BJ (cell line): ENCODE measurements at regions not wholly inside any gene's neighbourhood (a gene's known extent, or its start where the extent isn't known, plus 50 kb on each side); places are given as distances from the start of the nearest gene placed in this dataset.
"Not testable (repeated sequence)": the region's sequence is repeated elsewhere in the genome, so short reads cannot be mapped to it uniquely, and the experiment has no call there.

ENCODE experiments used
- CTCF ChIA-PET: fragments of 350-600 bp; formaldehyde crosslinking; extraction: SDS; loops from one replicate; lab custom pipeline; 2021; ENCODE audit warnings: antibody characterized with exemption, inconsistent platforms; lab: Yijun Ruan, JAX
- POLR2A ChIA-PET: fragments of 300-600 bp; sonication (Branson Sonifier 250); formaldehyde crosslinking; extraction: SDS; loops from one replicate; lab custom pipeline; 2021; ENCODE audit warnings: antibody characterized with exemption; lab: Charles Lee
- DNase-seq: peaks from one replicate; pipeline ENCODE4 v3.0.0-alpha.2; 2011; ENCODE audit warnings: low read depth
- H3K27me3 ChIP-seq: 2 replicates; pipeline ENCODE4 v1.6.0; 2011; ENCODE audit warnings: low read length; ENCODE audit not compliant: control insufficient read depth, insufficient read depth
- H3K36me3 ChIP-seq: 2 replicates; pipeline ENCODE4 v1.5.1; 2011; ENCODE audit warnings: low read length; ENCODE audit not compliant: control insufficient read depth, insufficient read depth
- H3K4me3 ChIP-seq: 2 replicates; pipeline ENCODE4 v1.5.1; 2011; ENCODE audit warnings: low read depth, mild to moderate bottlenecking, control low read depth, low read length
- TF ChIP-seq, protein P1 (sequence below): IDR thresholded peaks from 2 replicates; pipeline ENCODE4 v1.5.1; 2011; ENCODE audit warnings: low read depth, mild to moderate bottlenecking, control low read depth, inconsistent platforms, low read length, moderate library complexity; ENCODE audit not compliant: insufficient read depth

DNA sequence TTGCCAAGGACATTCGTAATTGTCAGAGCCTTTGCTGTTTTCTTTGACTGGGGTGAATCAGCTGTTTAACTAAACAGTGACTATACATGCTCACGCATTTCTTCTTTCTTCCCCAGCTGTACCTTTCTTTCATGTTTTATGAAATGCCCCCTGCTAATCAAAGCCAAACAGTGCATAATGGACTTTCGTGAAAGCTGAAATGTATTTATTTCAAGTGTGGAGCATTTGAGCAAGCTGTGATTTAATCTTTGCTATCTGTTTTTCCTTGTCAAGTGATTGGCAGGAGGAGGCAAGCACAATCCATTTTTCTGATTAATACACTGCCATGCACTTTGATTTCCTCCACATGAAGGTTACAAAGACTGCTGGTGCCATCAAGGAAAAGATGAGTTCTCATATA, 831.7 kb upstream of the SPRY2 start:
- Histone ChIP-seq H3K4me3 (no peak overlapping the region), H3K36me3 (no peaks in the 10 kb centered on the region), H3K27me3 (no peaks in the 10 kb centered on the region)
- ChIA-PET POLR2A (no interaction called here), CTCF (interaction anchor here (2.4 kb wide), 1 partner anchor 12 kb away, joined by 8 read pairs; no protein-coding TSS in a partner anchor)
- no peak for DNase-seq
- TF ChIP-seq, protein P1, sequence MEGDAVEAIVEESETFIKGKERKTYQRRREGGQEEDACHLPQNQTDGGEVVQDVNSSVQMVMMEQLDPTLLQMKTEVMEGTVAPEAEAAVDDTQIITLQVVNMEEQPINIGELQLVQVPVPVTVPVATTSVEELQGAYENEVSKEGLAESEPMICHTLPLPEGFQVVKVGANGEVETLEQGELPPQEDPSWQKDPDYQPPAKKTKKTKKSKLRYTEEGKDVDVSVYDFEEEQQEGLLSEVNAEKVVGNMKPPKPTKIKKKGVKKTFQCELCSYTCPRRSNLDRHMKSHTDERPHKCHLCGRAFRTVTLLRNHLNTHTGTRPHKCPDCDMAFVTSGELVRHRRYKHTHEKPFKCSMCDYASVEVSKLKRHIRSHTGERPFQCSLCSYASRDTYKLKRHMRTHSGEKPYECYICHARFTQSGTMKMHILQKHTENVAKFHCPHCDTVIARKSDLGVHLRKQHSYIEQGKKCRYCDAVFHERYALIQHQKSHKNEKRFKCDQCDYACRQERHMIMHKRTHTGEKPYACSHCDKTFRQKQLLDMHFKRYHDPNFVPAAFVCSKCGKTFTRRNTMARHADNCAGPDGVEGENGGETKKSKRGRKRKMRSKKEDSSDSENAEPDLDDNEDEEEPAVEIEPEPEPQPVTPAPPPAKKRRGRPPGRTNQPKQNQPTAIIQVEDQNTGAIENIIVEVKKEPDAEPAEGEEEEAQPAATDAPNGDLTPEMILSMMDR = no peak

DNA sequence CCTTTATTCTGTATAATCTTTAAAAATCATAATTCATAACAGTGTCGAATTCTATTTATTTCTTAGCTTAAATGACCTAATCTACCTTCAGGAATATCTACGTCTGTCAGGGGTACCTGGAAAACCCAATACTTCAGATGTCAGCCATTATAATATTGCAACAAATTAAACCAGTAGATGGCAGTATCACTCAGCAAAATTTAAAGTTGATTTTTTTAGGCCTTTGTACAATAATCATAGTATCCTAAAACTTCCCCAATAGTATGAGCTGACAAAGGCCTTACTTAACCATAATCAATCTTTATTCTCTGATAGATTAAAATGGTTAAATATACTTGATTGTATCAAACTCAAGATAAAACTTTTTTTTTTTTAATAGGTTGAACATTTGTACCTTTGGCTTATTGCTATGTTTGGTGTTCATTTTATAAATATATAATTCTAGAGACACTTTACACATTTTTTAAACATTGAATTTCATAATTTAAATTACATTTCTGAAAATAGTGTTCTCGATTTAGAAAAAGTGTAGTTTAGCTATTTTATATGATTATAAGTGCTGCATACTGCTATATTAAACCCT, 830.2 kb upstream of the SPRY2 start:
- Histone ChIP-seq H3K36me3 (no peaks in the 10 kb centered on the region), H3K27me3 (no peaks in the 10 kb centered on the region), H3K4me3 (no peak overlapping the region)
- CTCF ChIA-PET = interaction anchor here (0.7 to 2.4 kb wide), 2 partner anchors 10 to 1704 kb away, joined by 3 to 8 read pairs; no protein-coding TSS in a partner anchor
- DNase-seq = no peak
- POLR2A ChIA-PET = no interaction called here
- TF ChIP-seq, protein P1 = peak; percentile 38; the same call in 1 of the 2 replicates

DNA sequence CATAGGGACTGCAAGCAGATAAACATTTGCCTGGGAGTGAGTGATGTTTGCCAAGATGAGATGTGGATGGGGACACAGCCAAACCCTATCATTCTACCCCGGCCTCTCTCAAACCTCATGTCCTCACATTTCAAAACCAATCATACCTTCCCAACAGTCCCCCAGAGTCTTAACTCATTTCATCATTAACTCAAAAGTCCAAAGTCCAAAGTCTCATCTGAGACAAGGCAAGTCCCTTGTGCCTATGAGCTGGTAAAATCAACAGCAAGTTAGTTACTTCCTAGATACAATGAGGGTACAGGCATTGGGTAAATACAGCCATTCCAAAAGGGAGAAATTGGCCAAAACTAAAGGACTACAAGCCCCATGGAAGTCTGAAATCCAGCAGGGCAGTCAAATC, 822.9 kb upstream of the SPRY2 start:
- POLR2A ChIA-PET, DNase-seq, CTCF ChIA-PET, H3K27me3 ChIP-seq, H3K4me3 ChIP-seq, H3K36me3 ChIP-seq: not testable (repeated sequence)

DNA sequence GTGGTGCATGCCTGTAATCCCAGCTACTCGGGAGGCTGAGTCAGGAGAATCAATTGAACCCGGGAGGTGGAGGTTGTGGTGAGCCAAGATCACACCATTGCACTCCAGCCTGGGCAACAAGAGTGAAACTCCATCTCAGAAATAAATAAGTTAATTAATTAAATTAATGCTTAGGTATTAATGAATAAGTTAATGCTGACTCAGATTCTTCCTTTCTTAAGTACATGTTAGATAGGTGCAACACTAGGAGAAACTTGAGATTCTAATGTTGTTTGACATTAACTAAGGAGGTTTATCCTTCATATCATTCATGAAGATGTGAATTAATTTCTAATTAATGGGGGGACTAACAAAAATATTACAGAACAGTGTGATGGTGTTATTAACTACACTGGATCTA, 812.6 kb upstream of the SPRY2 start:
- H3K4me3 ChIP-seq = no peak overlapping the region
- no peaks in the 10 kb centered on the region for H3K36me3 ChIP-seq
- ChIA-PET POLR2A (no interaction called here), CTCF (no interaction called here)
- no peaks in the 10 kb centered on the region for H3K27me3 ChIP-seq
- TF ChIP-seq, protein P1 = no peak
- DNase-seq = no peak

DNA sequence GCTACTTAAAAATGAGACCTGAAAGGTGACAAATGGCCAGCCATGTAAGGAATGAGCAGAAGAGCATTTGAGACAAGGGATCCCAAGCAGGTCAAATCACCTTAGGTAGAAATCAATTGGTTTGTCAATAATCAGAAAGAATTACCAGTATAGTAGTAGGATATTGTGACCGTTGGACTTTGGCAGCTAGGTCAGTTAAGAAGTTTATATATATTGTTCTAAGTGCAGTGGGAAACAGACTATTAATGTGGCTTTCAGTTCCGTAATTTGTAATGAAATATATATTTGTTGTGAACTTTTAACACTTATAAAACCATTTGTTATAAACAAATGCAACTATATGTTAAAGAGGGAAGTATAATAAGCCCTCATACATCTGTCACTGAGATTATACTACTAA, 807.9 kb upstream of the SPRY2 start:
- no peak for DNase-seq
- POLR2A ChIA-PET = no interaction called here
- Histone ChIP-seq H3K36me3 (no peaks in the 10 kb centered on the region), H3K27me3 (no peaks in the 10 kb centered on the region), H3K4me3 (no peak overlapping the region)
- CTCF ChIA-PET = no interaction called here
- TF ChIP-seq, protein P1 = no peak

DNA sequence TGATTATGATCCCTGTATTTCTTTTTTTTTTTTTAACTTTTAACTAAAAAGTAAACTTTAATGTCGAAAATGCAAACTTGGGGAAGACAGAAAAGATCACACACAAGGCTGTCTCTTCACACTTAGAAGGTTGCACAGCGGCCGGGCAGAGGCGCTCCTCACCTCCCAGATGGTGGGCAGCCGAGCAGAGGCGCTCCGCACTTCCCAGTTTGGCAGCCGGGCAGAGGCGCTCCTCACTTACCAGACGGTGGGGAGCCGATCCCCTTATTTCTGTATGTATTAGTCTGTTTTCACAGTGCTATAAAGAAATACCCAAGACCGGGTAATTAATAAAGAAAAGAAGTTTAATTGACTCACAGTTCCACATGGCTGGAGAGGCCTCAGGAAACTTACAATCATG, 805.6 kb upstream of the SPRY2 start:
- H3K27me3 ChIP-seq, H3K4me3 ChIP-seq, CTCF ChIA-PET, DNase-seq, POLR2A ChIA-PET, H3K36me3 ChIP-seq: not testable (repeated sequence)
